GM23338 (cell line): ENCODE measurements at regions not wholly inside any gene's neighbourhood (a gene's known extent, or its start where the extent isn't known, plus 50 kb on each side); places are given as distances from the start of the nearest gene placed in this dataset.
A peak's percentile ranks its signal among the peaks of the same experiment; 100 is the strongest.

Experiments
- ATAC-seq: fragments of 200-7000 bp; cut with Tn5 transposase; 3 replicates; pipeline ENCODE4 v1.9.1; 2020
- DNase-seq: peaks from one replicate; pipeline ENCODE4 v3.0.0-alpha.2; 2015; ENCODE audit warnings: low spot score
- H2AFZ ChIP-seq: fragments of 200-600 bp; sonication (generic); 2 replicates; pipeline ENCODE4 v1.8.0; 2016; ENCODE audit warnings: antibody characterized with exemption, mild to moderate bottlenecking, moderate library complexity
- H3F3A ChIP-seq: fragments of 200-600 bp; sonication (generic); replicated peaks from 2 replicates; pipeline ENCODE4 v1.8.0; 2017; ENCODE audit warnings: antibody characterized with exemption, mixed run types, low read depth
- H3K27ac ChIP-seq: fragments of 200-600 bp; sonication (generic); 2 replicates; pipeline ENCODE4 v1.6.1; 2016; ENCODE audit warnings: low read depth
- H3K27me3 ChIP-seq: fragments of 200-600 bp; sonication (generic); 2 replicates; pipeline ENCODE4 v1.8.0; 2016; ENCODE audit warnings: mild to moderate bottlenecking, mixed run types, moderate library complexity; ENCODE audit not compliant: insufficient read depth
- H3K36me3 ChIP-seq: fragments of 200-600 bp; sonication (generic); 2 replicates; pipeline ENCODE4 v1.8.0; 2016; ENCODE audit warnings: mild to moderate bottlenecking; ENCODE audit not compliant: insufficient read depth
- H3K4me1 ChIP-seq: fragments of 200-600 bp; sonication (generic); 2 replicates; pipeline ENCODE4 v1.8.0; 2016; ENCODE audit warnings: mild to moderate bottlenecking, moderate library complexity; ENCODE audit not compliant: insufficient read depth
- H3K4me2 ChIP-seq: fragments of 200-600 bp; sonication (generic); 2 replicates; pipeline ENCODE4 v1.7.1; 2017; ENCODE audit warnings: mixed run types
- H3K4me3 ChIP-seq: fragments of 200-600 bp; sonication (generic); 2 replicates; pipeline ENCODE4 v1.6.1; 2016; ENCODE audit warnings: mixed run types
- H3K79me2 ChIP-seq: fragments of 200-600 bp; sonication (generic); replicated peaks from 2 replicates; pipeline ENCODE4 v1.8.0; 2017; ENCODE audit warnings: mild to moderate bottlenecking; ENCODE audit not compliant: insufficient read depth
- H3K9me2 ChIP-seq: fragments of 200-600 bp; sonication (generic); 2 replicates; pipeline ENCODE4 v1.8.0; 2017; ENCODE audit not compliant: insufficient read depth
- H4K20me1 ChIP-seq: fragments of 200-600 bp; sonication (generic); replicated peaks from 2 replicates; pipeline ENCODE4 v1.8.0; 2017; ENCODE audit warnings: mild to moderate bottlenecking; ENCODE audit not compliant: insufficient read depth
- H3K27ac Mint-ChIP-seq: 2 replicates; pipeline ENCODE4 v1.8.0; 2020; ENCODE audit warnings: inconsistent platforms, mild to moderate bottlenecking, moderate library complexity, mixed read lengths
- H3K27me3 Mint-ChIP-seq: 3 replicates; pipeline ENCODE4 v1.8.0; 2022; ENCODE audit warnings: low read depth, mild to moderate bottlenecking, moderate library complexity, mixed read lengths, inconsistent platforms; ENCODE audit not compliant: insufficient read depth, poor library complexity
- H3K36me3 Mint-ChIP-seq: 3 replicates; pipeline ENCODE4 v1.8.0; 2021; ENCODE audit warnings: low read depth, mild to moderate bottlenecking, inconsistent platforms, moderate library complexity, mixed read lengths
- H3K4me1 Mint-ChIP-seq: 3 replicates; pipeline ENCODE4 v1.8.0; 2020; ENCODE audit warnings: mild to moderate bottlenecking, inconsistent platforms, mixed read lengths
- H3K4me3 Mint-ChIP-seq: 3 replicates; pipeline ENCODE4 v1.8.0; 2021; ENCODE audit warnings: moderate library complexity, mild to moderate bottlenecking, inconsistent platforms, mixed read lengths
- H3K9me3 Mint-ChIP-seq: 3 replicates; pipeline ENCODE4 v1.8.0; 2020; ENCODE audit warnings: moderate library complexity, mild to moderate bottlenecking, inconsistent platforms, mixed read lengths
- CREB1 ChIP-seq: fragments of 250-450 bp; sonication (Bioruptor Pico); IDR thresholded peaks from 2 replicates; pipeline ENCODE4 v1.5.0; 2020; ENCODE audit warnings: low read depth, mild to moderate bottlenecking, moderate library complexity
- ETS1 ChIP-seq: IDR thresholded peaks from 2 replicates; pipeline ENCODE4 v1.6.1; 2016; ENCODE audit warnings: antibody characterized with exemption
- EZH2 ChIP-seq: fragments of 200-600 bp; sonication (generic); IDR thresholded peaks from one replicate; pipeline ENCODE4 v1.8.0; 2017; ENCODE audit warnings: antibody characterized with exemption, mild to moderate bottlenecking, low read depth; ENCODE audit not compliant: unreplicated experiment
- JUNB ChIP-seq: IDR thresholded peaks from one replicate; pipeline ENCODE4 v1.6.1; 2016; ENCODE audit warnings: antibody characterized with exemption; ENCODE audit not compliant: unreplicated experiment
- POLR2AphosphoS5 ChIP-seq: IDR thresholded peaks from 2 replicates; pipeline ENCODE4 v1.6.1; 2016; ENCODE audit warnings: antibody characterized with exemption, low read depth
- REST ChIP-seq: IDR thresholded peaks from one replicate; pipeline ENCODE4 v1.6.1; 2018; ENCODE audit warnings: antibody characterized with exemption; ENCODE audit not compliant: unreplicated experiment
- STAT1 ChIP-seq: IDR thresholded peaks from one replicate; pipeline ENCODE4 v1.6.1; 2016; ENCODE audit warnings: antibody characterized with exemption; ENCODE audit not compliant: unreplicated experiment
- ZNF114 ChIP-seq: fragments of 250-450 bp; sonication (Bioruptor Pico); IDR thresholded peaks from 2 replicates; pipeline ENCODE4 v1.5.0; 2020; ENCODE audit warnings: mild to moderate bottlenecking, moderate library complexity
- ZNF331 ChIP-seq: fragments of 250-450 bp; sonication (Bioruptor Pico); IDR thresholded peaks from 2 replicates; pipeline ENCODE4 v1.5.0; 2020; ENCODE audit warnings: low read depth, mild to moderate bottlenecking, moderate library complexity
- TF ChIP-seq, protein P1 (sequence below), 2 experiments: fragments of 200-600 bp in 1 of 2; sonication (generic) in 1 of 2; conservative IDR thresholded peaks; 2 replicates each; pipeline versions ENCODE4 v1.5.1 to v1.6.1; 2016 to 2017; ENCODE audit warnings: antibody characterized with exemption in 2 of 2, low read depth in 2 of 2, mild to moderate bottlenecking in 2 of 2, moderate library complexity in 1 of 2

GRCh38 chr1:215417122-215417521 is 150.0 kb upstream of the KCTD3 start:
- peaks cover 26% of the 10 kb centered on the region for H3K4me1 Mint-ChIP-seq
- 0 out of 2 replicates have a peak, but pooled peaks cover 15% of the 10 kb centered on the region for H3K4me1 ChIP-seq
- no peak for DNase-seq

GRCh38 chr1:215418876-215419447 is 148.1 kb upstream of the KCTD3 start:
- Mint-ChIP-seq H3K27me3 (peaks cover 6% of the 10 kb centered on the region), H3K27ac (peak overlapping the region; percentile 64), H3K4me3 (no peak overlapping the region), H3K9me3 (no peaks in the 10 kb centered on the region), H3K4me1 (peaks cover 26% of the 10 kb centered on the region), H3K36me3 (no peaks in the 10 kb centered on the region)
- Histone ChIP-seq H3K36me3 (no peaks in the 10 kb centered on the region), H3K27ac (no peak overlapping the region), H3K4me2 (no peak overlapping the region), H4K20me1 (no peaks in the 10 kb centered on the region), H3K4me1 (0 out of 2 replicates have a peak, but pooled peaks cover 15% of the 10 kb centered on the region), H3F3A (no peaks in the 10 kb centered on the region), H3K4me3 (no peak overlapping the region), H2AFZ (peak overlapping the region; percentile 45; the same call in 1 of the 2 replicates), H3K79me2 (no peaks in the 10 kb centered on the region), H3K9me2 (no peaks in the 10 kb centered on the region), H3K27me3 (no peaks in the 10 kb centered on the region)
- DNase-seq (peak; percentile 33), ATAC-seq (peak; percentile 52; the same call in 2 of the 3 replicates)
- TF ChIP-seq ZNF331 (CRISPR knock-in tag): no peak
- TF ChIP-seq REST: no peak
- TF ChIP-seq ETS1: no peak
- TF ChIP-seq EZH2: no peak
- TF ChIP-seq ZNF114 (CRISPR knock-in tag): no peak
- TF ChIP-seq STAT1: no peak
- no peak for TF ChIP-seq POLR2AphosphoS5

More at GRCh38 chr1:215417122-215417521, 150.0 kb upstream of the KCTD3 start:
- no peaks in the 10 kb centered on the region for H3K36me3 Mint-ChIP-seq
- Histone ChIP-seq H3K4me3 (no peak overlapping the region), H3K36me3 (no peaks in the 10 kb centered on the region), H4K20me1 (no peaks in the 10 kb centered on the region), H3K27ac (no peak overlapping the region), H3K9me2 (no peaks in the 10 kb centered on the region), H3F3A (no peaks in the 10 kb centered on the region), H2AFZ (no peak overlapping the region), H3K4me2 (no peak overlapping the region), H3K27me3 (no peaks in the 10 kb centered on the region), H3K79me2 (no peaks in the 10 kb centered on the region)
- H3K9me3 Mint-ChIP-seq: no peaks in the 10 kb centered on the region
- TF ChIP-seq ETS1 (no peak), CREB1 (no peak), STAT1 (no peak), ZNF114 (CRISPR knock-in tag) (no peak), JUNB (no peak)
- TF ChIP-seq, protein P1, sequence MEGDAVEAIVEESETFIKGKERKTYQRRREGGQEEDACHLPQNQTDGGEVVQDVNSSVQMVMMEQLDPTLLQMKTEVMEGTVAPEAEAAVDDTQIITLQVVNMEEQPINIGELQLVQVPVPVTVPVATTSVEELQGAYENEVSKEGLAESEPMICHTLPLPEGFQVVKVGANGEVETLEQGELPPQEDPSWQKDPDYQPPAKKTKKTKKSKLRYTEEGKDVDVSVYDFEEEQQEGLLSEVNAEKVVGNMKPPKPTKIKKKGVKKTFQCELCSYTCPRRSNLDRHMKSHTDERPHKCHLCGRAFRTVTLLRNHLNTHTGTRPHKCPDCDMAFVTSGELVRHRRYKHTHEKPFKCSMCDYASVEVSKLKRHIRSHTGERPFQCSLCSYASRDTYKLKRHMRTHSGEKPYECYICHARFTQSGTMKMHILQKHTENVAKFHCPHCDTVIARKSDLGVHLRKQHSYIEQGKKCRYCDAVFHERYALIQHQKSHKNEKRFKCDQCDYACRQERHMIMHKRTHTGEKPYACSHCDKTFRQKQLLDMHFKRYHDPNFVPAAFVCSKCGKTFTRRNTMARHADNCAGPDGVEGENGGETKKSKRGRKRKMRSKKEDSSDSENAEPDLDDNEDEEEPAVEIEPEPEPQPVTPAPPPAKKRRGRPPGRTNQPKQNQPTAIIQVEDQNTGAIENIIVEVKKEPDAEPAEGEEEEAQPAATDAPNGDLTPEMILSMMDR (conservative IDR thresholded peaks at IDR 0.05; ENCODE audit: low read depth in 2 of 2): no peak
- peaks cover 9% of the 10 kb centered on the region for H3K27me3 Mint-ChIP-seq
- ATAC-seq: no peak
- no peak overlapping the region for H3K27ac Mint-ChIP-seq
- H3K4me3 Mint-ChIP-seq: no peak overlapping the region
